ENCODE measurements at regions not wholly inside any gene's neighbourhood (a gene's known extent, or its start where the extent isn't known, plus 50 kb on each side); places are given as distances from the start of the nearest gene placed in this dataset.

DNA sequence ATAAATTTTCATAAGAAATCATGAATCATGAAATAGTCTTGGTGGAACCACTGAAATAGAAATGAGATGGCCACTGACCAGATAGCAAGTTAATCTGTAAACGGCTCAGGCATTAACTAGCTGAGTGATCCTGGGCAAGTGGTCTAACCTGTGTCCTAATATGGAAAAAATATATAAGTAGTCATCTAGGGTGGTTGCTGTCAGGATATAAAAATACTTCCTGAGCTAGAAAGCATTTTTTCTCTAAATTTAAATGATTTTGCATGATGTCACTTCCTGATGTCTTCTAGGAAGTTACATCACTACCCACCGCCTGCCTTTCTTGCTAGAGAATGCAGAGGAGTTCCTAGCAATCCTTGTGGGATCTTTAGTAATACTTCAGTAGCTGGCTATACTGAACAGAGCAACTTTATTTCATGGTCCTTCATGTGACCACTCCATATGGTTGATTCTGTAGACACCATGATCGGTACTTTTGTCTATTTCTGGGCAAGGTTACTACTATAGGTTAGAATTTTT lies 228.1 kb upstream of the CEP162 start:
- Histone ChIP-seq H3K27ac (ENCODE audit: low read depth, low read length) (no peak overlapping the region), H4K5ac (ENCODE audit: insufficient read length, low read depth, low read length) (no peak overlapping the region), H3K4me2 (ENCODE audit: insufficient read depth in 1 of 2, low read depth in 2 of 2, low read length in 2 of 2) (no peak overlapping the region), H3K27me3 (replicated peaks in 1 of 4; ENCODE audit: control insufficient read depth in 3 of 4, extremely low read depth in 1 of 4, insufficient read depth in 3 of 4, low read length in 3 of 4) (no peaks in the 10 kb centered on the region), H2BK15ac (ENCODE audit: low read length) (no peak overlapping the region), H2BK120ac (replicated peaks; ENCODE audit: low read depth, low read length) (no peak overlapping the region), H3K4me3 (ENCODE audit: extremely low read depth in 1 of 4, insufficient read depth in 2 of 4, low read depth in 3 of 4, low read length in 4 of 4) (no peak overlapping the region), H3K9ac (replicated peaks in 1 of 4; ENCODE audit: extremely low read depth in 1 of 4, low read depth in 3 of 4, low read length in 3 of 4) (no peak overlapping the region), H3K23ac (ENCODE audit: insufficient read length) (no peak overlapping the region), H2BK12ac (ENCODE audit: low read depth, low read length) (no peak overlapping the region), H3K79me2 (ENCODE audit: control insufficient read depth in 1 of 2, insufficient read depth in 2 of 2, low read length in 2 of 2) (no peaks in the 10 kb centered on the region), H3K36me3 (ENCODE audit: control insufficient read depth in 2 of 4, insufficient read depth in 4 of 4, low read length in 3 of 4) (no peaks in the 10 kb centered on the region), H4K20me1 (replicated peaks in 1 of 2; ENCODE audit: control insufficient read depth in 1 of 2, insufficient read depth in 2 of 2, low read length in 2 of 2) (no peaks in the 10 kb centered on the region), H3K56ac (replicated peaks; ENCODE audit: insufficient read length, low read depth, low read length) (no peak overlapping the region), H3K4me1 (replicated peaks in 1 of 4; ENCODE audit: control insufficient read depth in 3 of 4, insufficient read depth in 4 of 4, low read length in 3 of 4) (no peaks in the 10 kb centered on the region), H3K79me1 (ENCODE audit: low read depth, low read length) (no peaks in the 10 kb centered on the region), H4K91ac (replicated peaks; ENCODE audit: insufficient read length, low read length) (no peak overlapping the region), H2AK5ac (ENCODE audit: low read depth, low read length) (no peak overlapping the region), H3K4ac (replicated peaks; ENCODE audit: insufficient read length, low read depth, low read length) (no peak overlapping the region), H4K8ac (ENCODE audit: extremely low read depth, insufficient read depth, low read length) (no peak overlapping the region), H3K14ac (ENCODE audit: insufficient read length) (no peak overlapping the region), H2BK20ac (ENCODE audit: low read length) (no peak overlapping the region), H2AFZ (ENCODE audit: low read length) (no peak overlapping the region), H3K9me3 (ENCODE audit: insufficient read depth in 2 of 2, low read depth in 1 of 2, low read length in 1 of 2) (no peaks in the 10 kb centered on the region), H3K18ac (ENCODE audit: extremely low read depth, low read length) (no peak overlapping the region), H3K23me2 (ENCODE audit: low read depth, low read length) (no peaks in the 10 kb centered on the region), H2BK5ac (ENCODE audit: low read depth, low read length) (no peak overlapping the region)
- FAIRE-seq (no peak), DNase-seq (ENCODE audit: low read depth in 1 of 2, low spot score in 2 of 2) (no peak)
- TF ChIP-seq KDM4A (IDR thresholded peaks at IDR 0.05; ENCODE audit: low read depth, low read length, severe bottlenecking) (no peak), BRCA1 (IDR thresholded peaks at IDR 0.05; ENCODE audit: low read depth, low read length) (no peak), ZNF274 (IDR thresholded peaks at IDR 0.05; ENCODE audit: borderline replicate concordance, extremely low read depth, low read length) (no peak), KDM5A (IDR thresholded peaks at IDR 0.05; ENCODE audit: low read length) (no peak), SP1 (IDR thresholded peaks at IDR 0.05; ENCODE audit: low read depth, low read length) (no peak)
- ChIA-PET CTCF (ENCODE audit: partially characterized antibody) (interaction anchor here (1.2 to 1.3 kb wide), 2 partner anchors 13 to 54 kb away, joined by 3 to 5 read pairs; no protein-coding TSS in a partner anchor), POLR2A (ENCODE audit: partially characterized antibody) (no interaction called here)
- WGBS, 2 experiments (ENCODE audit: extremely low coverage in 1 of 2, insufficient coverage in 1 of 2, insufficient read length in 1 of 2, insufficient replicate concordance in 2 of 2, low coverage in 1 of 2, low lambda C conversion rate in 2 of 2, missing lambda C conversion rate in 1 of 2): 62% methylated on average over 3 of the region's 3 CpGs; no CpG with 5 or more reads in 1 of the 2 experiments

Data from H1 (cell line).